ENCODE measurements at regions not wholly inside any gene's neighbourhood (a gene's known extent, or its start where the extent isn't known, plus 50 kb on each side); places are given as distances from the start of the nearest gene placed in this dataset.

DNA sequence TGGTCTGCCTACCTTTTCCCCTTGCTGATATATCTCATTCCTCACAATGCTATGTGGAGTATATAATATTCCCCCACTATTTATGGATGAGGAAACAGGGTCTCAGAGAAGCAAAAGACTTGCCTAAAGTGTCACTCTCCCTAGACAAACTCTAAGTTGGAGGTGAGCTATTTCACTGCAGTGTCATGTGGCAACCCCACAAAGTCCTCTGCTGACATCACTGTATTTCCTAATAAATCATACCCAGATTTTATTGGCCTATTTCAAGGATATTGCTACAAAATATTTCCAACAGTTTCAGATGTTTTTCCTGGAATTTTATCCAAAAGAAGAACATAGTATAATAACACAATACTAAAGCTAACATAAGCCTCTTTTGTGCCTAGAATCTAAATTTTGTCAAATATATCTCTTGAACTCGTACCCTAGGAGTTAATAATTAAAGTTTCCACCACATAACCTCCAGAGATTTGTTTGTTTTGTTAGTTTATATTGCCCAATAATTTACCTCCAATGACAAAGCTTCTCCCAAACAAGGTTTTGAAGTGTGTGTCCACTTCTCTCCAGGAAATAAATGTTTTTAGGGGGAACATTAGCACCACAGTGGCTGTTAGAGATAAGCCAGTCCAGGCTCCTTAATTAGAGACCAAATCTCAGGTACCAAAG is 215.1 kb downstream of the ASCL1 start:
- TF ChIP-seq EZH2phosphoT487 (IDR thresholded peaks at IDR 0.05; ENCODE audit: low read depth), result no peak
- TF ChIP-seq, protein P1, sequence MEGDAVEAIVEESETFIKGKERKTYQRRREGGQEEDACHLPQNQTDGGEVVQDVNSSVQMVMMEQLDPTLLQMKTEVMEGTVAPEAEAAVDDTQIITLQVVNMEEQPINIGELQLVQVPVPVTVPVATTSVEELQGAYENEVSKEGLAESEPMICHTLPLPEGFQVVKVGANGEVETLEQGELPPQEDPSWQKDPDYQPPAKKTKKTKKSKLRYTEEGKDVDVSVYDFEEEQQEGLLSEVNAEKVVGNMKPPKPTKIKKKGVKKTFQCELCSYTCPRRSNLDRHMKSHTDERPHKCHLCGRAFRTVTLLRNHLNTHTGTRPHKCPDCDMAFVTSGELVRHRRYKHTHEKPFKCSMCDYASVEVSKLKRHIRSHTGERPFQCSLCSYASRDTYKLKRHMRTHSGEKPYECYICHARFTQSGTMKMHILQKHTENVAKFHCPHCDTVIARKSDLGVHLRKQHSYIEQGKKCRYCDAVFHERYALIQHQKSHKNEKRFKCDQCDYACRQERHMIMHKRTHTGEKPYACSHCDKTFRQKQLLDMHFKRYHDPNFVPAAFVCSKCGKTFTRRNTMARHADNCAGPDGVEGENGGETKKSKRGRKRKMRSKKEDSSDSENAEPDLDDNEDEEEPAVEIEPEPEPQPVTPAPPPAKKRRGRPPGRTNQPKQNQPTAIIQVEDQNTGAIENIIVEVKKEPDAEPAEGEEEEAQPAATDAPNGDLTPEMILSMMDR (IDR thresholded peaks at IDR 0.05; ENCODE audit: low read depth, low read length), result no peak

All from OCI-LY3 (cell line).